Panc1 (cell line): ENCODE measurements at regions not wholly inside any gene's neighbourhood (a gene's known extent, or its start where the extent isn't known, plus 50 kb on each side); places are given as distances from the start of the nearest gene placed in this dataset.

ENCODE experiments used
- ATAC-seq: fragments of 200-7000 bp; cut with Tn5 transposase; 2 replicates; pipeline ENCODE4 v1.9.1; 2020; ENCODE audit warnings: mild to moderate bottlenecking, moderate library complexity
- BruUV-seq: library from RNA; stranded (reverse); fragments of 400-500 nt; replicated peaks from 2 replicates; lab custom pipeline; 2021; lab: Mats Ljungman, UMichigan
- CTCF ChIA-PET: fragments of 300-600 bp; sonication (Branson Sonifier 250); formaldehyde crosslinking; loops from one replicate; lab custom pipeline; 2022; ENCODE audit warnings: antibody characterized with exemption; lab: Charles Lee
- POLR2A ChIA-PET: fragments of 300-600 bp; sonication (Branson Sonifier 250); formaldehyde crosslinking; loops from one replicate; lab custom pipeline; 2022; ENCODE audit warnings: antibody characterized with exemption; lab: Charles Lee
- DNase-seq: peaks from one replicate; pipeline ENCODE4 v3.0.0-alpha.2; 2010; ENCODE audit warnings: low read depth, low spot score
- H3K27ac ChIP-seq: 2 replicates; pipeline ENCODE4 v1.5.1; 2011; ENCODE audit warnings: mild to moderate bottlenecking, low read length, inconsistent platforms
- H3K27me3 ChIP-seq: fragments of 200-500 bp; sonication (Bioruptor generic); 2 replicates; pipeline ENCODE4 v1.6.0; 2014; ENCODE audit warnings: low read length, inconsistent platforms; ENCODE audit not compliant: control insufficient read depth, insufficient read depth
- H3K36me3 ChIP-seq: fragments of 200-500 bp; sonication (Bioruptor generic); 2 replicates; pipeline ENCODE4 v1.5.1; 2014; ENCODE audit warnings: inconsistent platforms, mild to moderate bottlenecking, low read length, moderate library complexity; ENCODE audit not compliant: control insufficient read depth, insufficient read depth
- H3K4me1 ChIP-seq: 2 replicates; pipeline ENCODE4 v1.5.1; 2011; ENCODE audit warnings: inconsistent platforms, mild to moderate bottlenecking, low read length, moderate library complexity; ENCODE audit not compliant: control insufficient read depth, insufficient read depth
- H3K4me3 ChIP-seq, 2 experiments: 2 replicates each; pipeline ENCODE4 v1.5.1; 2011 to 2012; ENCODE audit warnings: low read depth in 2 of 2, low read length in 2 of 2, mild to moderate bottlenecking in 2 of 2, inconsistent platforms in 1 of 2, moderate library complexity in 1 of 2
- H3K9me3 ChIP-seq: fragments of 200-500 bp; sonication (Bioruptor generic); 2 replicates; pipeline ENCODE4 v1.5.1; 2014; ENCODE audit warnings: low read depth, mild to moderate bottlenecking, inconsistent platforms, low read length, moderate library complexity; ENCODE audit not compliant: control insufficient read depth, insufficient read depth
- POLR2AphosphoS5 ChIP-seq: IDR thresholded peaks from 2 replicates; pipeline ENCODE4 v1.6.1; 2012; ENCODE audit warnings: mild to moderate bottlenecking, low read depth, low read length, moderate library complexity
- SIN3A ChIP-seq: IDR thresholded peaks from 2 replicates; pipeline ENCODE4 v1.6.1; 2012; ENCODE audit warnings: low read depth, mild to moderate bottlenecking, low read length, moderate library complexity, borderline replicate concordance; ENCODE audit not compliant: insufficient read depth
- TCF7L2 ChIP-seq: IDR thresholded peaks from 2 replicates; pipeline ENCODE4 v1.6.1; 2011; ENCODE audit warnings: mild to moderate bottlenecking, low read depth, low read length, inconsistent platforms
- in situ Hi-C: cut with HindIII; loops from 2 replicates; pipeline ENCODE4 v1.10.0; 2016; ENCODE audit warnings: low sequenced_read_pairs, low pct_unique_long_range_greater_than_20kb
- intact Hi-C: fragments of 100-400 bp; cut with micrococcal nuclease; formaldehyde crosslinking; loops from one replicate; pipeline ENCODE4 v1.10.0; 2022; ENCODE audit not compliant: unreplicated experiment
- TF ChIP-seq, protein P1 (sequence below): fragments of 450-650 bp; IDR thresholded peaks from 2 replicates; pipeline ENCODE4 v1.5.1; 2017; ENCODE audit warnings: mild to moderate bottlenecking
- TF ChIP-seq, protein P2 (sequence below), 2 experiments: IDR thresholded peaks; 2 replicates each; pipeline ENCODE4 v1.6.1; 2011 to 2012; ENCODE audit warnings: low read depth in 2 of 2, control low read depth in 1 of 2, low read length in 1 of 2, mild to moderate bottlenecking in 1 of 2, moderate library complexity in 1 of 2; ENCODE audit not compliant: insufficient read depth in 1 of 2

DNA sequence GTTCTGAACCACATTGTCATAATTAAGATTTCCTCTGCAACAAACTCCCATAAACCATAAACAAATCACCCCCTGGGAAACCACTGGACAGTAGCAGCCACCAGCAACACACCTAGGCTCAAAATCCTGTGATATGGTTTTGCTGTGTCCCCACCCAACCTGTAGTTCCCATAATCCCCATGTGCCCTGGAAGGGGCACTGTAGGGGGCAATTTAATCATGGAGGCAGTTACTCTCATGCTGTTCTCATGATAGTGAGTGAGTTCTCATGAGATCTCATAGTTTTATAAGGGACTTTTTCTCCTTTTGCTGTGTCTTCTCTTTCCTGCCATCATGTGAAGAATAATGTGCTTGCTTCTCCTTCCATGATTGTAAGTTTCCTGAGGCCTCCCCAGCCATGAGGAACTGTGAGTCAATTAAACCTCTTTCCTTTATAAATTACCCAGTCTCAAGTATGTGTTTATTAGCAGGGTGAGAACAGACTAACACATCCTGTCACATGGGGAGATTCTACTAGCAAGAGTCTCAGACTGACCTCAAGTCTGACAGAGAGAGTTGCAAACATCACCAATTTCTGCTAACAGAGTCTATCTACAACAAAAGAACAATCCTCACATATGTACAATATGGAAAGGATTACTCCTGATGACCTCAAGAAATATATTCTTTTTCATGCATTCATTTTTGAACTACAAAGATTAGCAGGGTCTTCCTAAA, 182.6 kb downstream of the GRB14 start:
- TF ChIP-seq, protein P1, sequence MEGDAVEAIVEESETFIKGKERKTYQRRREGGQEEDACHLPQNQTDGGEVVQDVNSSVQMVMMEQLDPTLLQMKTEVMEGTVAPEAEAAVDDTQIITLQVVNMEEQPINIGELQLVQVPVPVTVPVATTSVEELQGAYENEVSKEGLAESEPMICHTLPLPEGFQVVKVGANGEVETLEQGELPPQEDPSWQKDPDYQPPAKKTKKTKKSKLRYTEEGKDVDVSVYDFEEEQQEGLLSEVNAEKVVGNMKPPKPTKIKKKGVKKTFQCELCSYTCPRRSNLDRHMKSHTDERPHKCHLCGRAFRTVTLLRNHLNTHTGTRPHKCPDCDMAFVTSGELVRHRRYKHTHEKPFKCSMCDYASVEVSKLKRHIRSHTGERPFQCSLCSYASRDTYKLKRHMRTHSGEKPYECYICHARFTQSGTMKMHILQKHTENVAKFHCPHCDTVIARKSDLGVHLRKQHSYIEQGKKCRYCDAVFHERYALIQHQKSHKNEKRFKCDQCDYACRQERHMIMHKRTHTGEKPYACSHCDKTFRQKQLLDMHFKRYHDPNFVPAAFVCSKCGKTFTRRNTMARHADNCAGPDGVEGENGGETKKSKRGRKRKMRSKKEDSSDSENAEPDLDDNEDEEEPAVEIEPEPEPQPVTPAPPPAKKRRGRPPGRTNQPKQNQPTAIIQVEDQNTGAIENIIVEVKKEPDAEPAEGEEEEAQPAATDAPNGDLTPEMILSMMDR, result no peak
- no peak for TF ChIP-seq SIN3A
- no peak for TF ChIP-seq TCF7L2
- TF ChIP-seq POLR2AphosphoS5, result no peak
- TF ChIP-seq, protein P2, sequence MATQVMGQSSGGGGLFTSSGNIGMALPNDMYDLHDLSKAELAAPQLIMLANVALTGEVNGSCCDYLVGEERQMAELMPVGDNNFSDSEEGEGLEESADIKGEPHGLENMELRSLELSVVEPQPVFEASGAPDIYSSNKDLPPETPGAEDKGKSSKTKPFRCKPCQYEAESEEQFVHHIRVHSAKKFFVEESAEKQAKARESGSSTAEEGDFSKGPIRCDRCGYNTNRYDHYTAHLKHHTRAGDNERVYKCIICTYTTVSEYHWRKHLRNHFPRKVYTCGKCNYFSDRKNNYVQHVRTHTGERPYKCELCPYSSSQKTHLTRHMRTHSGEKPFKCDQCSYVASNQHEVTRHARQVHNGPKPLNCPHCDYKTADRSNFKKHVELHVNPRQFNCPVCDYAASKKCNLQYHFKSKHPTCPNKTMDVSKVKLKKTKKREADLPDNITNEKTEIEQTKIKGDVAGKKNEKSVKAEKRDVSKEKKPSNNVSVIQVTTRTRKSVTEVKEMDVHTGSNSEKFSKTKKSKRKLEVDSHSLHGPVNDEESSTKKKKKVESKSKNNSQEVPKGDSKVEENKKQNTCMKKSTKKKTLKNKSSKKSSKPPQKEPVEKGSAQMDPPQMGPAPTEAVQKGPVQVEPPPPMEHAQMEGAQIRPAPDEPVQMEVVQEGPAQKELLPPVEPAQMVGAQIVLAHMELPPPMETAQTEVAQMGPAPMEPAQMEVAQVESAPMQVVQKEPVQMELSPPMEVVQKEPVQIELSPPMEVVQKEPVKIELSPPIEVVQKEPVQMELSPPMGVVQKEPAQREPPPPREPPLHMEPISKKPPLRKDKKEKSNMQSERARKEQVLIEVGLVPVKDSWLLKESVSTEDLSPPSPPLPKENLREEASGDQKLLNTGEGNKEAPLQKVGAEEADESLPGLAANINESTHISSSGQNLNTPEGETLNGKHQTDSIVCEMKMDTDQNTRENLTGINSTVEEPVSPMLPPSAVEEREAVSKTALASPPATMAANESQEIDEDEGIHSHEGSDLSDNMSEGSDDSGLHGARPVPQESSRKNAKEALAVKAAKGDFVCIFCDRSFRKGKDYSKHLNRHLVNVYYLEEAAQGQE (IDR thresholded peaks at IDR 0.05; ENCODE audit: insufficient read depth in 1 of 2, low read depth in 2 of 2, low read length in 1 of 2), result no peak
- CTCF ChIA-PET, result no interaction called here
- no peak for ATAC-seq
- POLR2A ChIA-PET, result no interaction called here
- H3K4me3 ChIP-seq, result no peak overlapping the region
- no peaks in the 10 kb centered on the region for H3K9me3 ChIP-seq
- no peaks in the 10 kb centered on the region for H3K4me1 ChIP-seq
- no peaks in the 10 kb centered on the region for H3K27me3 ChIP-seq
- H3K36me3 ChIP-seq, result no peaks in the 10 kb centered on the region
- in situ Hi-C loops, result no loop called here
- no peak overlapping the region for H3K27ac ChIP-seq
- no peak for DNase-seq
- intact Hi-C loops, result loop anchor here (10.0 kb wide), 2 partner anchors 704 to 1094 kb away; partner anchors contain the start of gene FIGN
- no TSS peak for BruUV-seq

DNA sequence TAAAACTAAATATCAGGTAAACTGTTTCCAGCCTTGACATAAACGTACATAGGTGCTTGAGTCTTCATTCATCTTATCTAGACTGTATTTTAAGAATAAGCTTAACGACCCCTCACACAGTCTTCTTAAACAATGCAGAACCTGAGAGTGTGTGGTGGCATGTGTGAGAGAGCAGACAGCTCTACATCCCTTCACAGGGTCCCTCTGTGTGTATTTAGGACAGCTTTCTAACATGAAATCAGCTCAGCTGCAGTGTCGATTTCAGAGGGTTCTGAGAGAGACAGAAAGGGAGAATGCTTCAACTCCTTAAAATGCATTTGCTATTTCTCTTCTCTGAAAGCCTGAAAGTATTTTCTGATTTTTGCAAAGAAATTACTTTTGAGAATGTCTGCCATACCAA, 185.2 kb downstream of the GRB14 start:
- intact Hi-C loops (loop anchor here (10.0 kb wide), 2 partner anchors 701 to 1091 kb away; partner anchors contain the start of gene FIGN), in situ Hi-C loops (no loop called here)
- H3K27ac ChIP-seq, result no peak overlapping the region
- BruUV-seq, result no TSS peak
- TF ChIP-seq, protein P1, result no peak
- TF ChIP-seq SIN3A (no peak), POLR2AphosphoS5 (no peak), TCF7L2 (no peak)
- TF ChIP-seq, protein P2 (IDR thresholded peaks at IDR 0.05; ENCODE audit: insufficient read depth in 1 of 2, low read depth in 2 of 2, low read length in 1 of 2), result no peak
- H3K36me3 ChIP-seq, result no peaks in the 10 kb centered on the region
- no peak overlapping the region for H3K4me3 ChIP-seq
- H3K9me3 ChIP-seq, result no peaks in the 10 kb centered on the region
- DNase-seq, result no peak
- ChIA-PET POLR2A (no interaction called here), CTCF (no interaction called here)
- no peaks in the 10 kb centered on the region for H3K27me3 ChIP-seq
- no peak for ATAC-seq
- H3K4me1 ChIP-seq, result no peaks in the 10 kb centered on the region
